ENCODE measurements at regions not wholly inside any gene's neighbourhood (a gene's known extent, or its start where the extent isn't known, plus 50 kb on each side); places are given as distances from the start of the nearest gene placed in this dataset.

DNA sequence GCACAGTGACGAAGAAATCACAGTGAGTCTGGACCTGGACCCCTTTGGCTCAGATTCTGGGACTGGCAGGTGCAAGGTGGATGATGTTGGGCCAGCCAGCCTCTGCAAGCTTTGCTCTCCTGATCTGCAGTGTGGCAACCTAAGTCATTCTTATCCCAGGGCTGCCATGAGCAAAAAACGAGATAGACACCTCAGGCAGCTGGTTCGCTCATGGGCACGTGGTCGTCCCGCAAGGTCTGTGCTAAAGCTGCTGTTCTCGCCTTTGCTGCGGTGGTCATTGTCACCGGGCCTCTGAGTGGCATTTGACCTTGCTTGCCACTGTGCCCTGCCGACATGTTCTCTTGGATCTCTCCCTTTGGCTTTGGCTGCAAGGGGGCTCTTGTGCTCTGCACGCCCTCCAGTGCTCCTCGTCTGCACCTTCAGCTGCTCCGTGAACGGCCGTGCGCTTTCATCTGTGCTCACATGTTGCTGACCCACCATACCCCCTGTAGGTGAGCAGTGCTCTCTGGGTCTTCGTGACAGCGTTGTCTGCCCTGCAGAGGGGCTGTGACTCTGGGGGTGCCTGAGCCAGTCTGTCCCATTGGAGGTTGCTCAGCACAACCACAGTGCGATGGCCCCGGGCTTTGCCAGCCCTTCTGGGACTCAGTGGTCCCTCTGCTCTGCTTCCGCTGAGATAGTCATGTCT, 317.0 kb downstream of the GLRX3 start:
- TF ChIP-seq, protein P1, sequence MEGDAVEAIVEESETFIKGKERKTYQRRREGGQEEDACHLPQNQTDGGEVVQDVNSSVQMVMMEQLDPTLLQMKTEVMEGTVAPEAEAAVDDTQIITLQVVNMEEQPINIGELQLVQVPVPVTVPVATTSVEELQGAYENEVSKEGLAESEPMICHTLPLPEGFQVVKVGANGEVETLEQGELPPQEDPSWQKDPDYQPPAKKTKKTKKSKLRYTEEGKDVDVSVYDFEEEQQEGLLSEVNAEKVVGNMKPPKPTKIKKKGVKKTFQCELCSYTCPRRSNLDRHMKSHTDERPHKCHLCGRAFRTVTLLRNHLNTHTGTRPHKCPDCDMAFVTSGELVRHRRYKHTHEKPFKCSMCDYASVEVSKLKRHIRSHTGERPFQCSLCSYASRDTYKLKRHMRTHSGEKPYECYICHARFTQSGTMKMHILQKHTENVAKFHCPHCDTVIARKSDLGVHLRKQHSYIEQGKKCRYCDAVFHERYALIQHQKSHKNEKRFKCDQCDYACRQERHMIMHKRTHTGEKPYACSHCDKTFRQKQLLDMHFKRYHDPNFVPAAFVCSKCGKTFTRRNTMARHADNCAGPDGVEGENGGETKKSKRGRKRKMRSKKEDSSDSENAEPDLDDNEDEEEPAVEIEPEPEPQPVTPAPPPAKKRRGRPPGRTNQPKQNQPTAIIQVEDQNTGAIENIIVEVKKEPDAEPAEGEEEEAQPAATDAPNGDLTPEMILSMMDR (IDR thresholded peaks at IDR 0.05) = no peak
- TF ChIP-seq POLR2AphosphoS5 (IDR thresholded peaks at IDR 0.05) (no peak), POLR2A (IDR thresholded peaks at IDR 0.05) (no peak)
